HG03521 (cell line): ENCODE measurements at regions not wholly inside any gene's neighbourhood (a gene's known extent, or its start where the extent isn't known, plus 50 kb on each side); places are given as distances from the start of the nearest gene placed in this dataset.

ENCODE experiments used
- ATAC-seq: cut with Tn5 transposase; IDR thresholded peaks from one replicate; pipeline ENCODE4 v1.9.1; 2021; ENCODE audit warnings: mild to moderate bottlenecking, moderate library complexity; ENCODE audit not compliant: unreplicated experiment

GRCh38 chr11:23022854-23023253 is 162.6 kb upstream of the CCDC179 start:
- ATAC-seq = no peak

DNA sequence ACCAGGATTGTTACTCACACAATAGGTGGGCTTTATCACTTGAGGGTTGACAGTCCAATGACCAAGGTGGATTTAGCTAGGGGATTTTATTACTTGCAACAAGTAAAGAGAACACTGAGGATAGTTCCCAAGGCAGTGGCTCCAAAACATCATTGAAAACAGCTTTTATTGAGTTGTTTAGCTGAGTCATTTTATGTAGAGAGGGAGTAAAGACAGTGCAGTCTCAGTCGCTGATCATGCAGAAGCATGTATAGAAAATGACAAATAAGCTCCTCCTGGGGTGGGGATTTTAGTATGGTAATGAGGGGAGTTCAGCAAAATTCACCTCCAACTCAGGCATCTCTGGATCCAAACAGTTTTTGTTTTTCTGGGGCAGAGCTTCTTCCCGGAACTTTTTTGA is 163.0 kb upstream of the CCDC179 start:
- ATAC-seq = no peak

DNA sequence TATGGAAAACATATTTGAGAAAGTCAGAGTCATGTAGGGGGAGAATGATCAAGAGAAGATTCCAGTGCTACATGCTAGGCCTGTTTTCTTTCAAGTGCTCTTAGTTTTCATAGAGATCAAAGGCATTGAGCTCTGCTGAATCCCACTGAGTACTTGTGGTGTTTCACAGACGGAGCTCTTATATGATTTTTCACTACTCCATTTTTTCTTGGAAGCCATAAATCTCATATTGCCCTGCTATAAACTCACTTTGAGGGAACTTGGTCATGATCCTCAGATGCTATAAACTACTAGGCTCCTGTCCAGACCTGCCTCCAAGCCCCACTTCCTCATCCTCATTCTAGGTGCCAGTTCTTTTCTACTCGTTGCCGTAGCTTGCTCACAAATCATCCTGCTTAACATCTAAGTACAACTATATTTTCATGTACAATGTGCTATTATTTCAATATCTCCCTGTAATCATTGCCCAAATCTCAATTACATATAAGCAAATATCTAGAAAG is 180.8 kb upstream of the CCDC179 start:
- no peak for ATAC-seq

DNA sequence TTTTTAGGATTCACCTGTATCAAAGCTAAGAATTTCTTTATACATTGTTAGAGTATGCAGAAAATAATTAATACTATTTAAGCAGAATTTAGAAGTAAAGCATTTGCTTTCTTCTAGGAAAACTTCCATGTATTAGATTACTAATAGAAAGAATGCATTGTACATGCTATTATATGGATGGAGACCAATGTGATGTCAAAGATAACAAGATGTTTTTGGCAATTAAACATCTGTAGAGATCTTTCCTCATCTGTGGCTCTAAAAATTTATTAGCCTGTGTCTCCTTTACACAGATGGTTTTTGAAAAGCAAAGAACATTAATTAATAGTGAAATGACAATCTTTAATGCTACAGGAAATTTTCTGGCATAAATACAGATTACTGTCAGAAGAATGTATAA is 198.4 kb upstream of the CCDC179 start:
- ATAC-seq = no peak

- ATAC-seq = no peak
Observed at GRCh38 chr11:23063276-23063675, 203.0 kb upstream of the CCDC179 start.

DNA sequence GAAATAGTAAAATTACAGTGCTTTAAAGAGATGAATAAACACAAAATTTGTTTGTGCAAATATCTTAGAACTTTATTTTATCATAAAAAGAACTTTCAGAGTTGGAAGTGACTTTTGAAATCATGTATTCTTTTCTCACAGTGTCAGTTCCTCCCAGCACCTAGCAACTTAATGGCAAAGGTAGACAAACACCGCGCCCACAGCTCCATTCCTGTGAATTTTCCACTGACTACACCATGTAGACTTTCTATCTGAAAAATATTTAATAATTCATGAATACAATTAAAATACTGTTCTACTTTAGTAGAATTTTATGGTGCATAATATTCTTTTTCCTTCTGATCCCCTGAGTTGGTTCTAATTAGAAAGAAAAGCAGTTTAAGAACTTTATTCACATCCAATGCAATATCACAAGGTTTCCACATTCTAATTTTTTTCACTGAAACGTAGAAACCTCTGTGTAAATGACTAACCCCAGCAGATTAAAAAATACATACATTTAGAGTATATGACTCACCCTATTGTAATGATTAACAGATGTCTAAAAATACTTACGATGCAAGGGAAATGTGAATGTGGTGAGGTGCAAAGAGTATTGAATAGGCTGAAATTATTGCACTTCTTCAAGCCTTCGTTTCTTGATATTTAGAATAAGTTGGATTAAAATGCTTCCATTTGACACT is 218.2 kb upstream of the CCDC179 start:
- ATAC-seq = peak; percentile 73

DNA sequence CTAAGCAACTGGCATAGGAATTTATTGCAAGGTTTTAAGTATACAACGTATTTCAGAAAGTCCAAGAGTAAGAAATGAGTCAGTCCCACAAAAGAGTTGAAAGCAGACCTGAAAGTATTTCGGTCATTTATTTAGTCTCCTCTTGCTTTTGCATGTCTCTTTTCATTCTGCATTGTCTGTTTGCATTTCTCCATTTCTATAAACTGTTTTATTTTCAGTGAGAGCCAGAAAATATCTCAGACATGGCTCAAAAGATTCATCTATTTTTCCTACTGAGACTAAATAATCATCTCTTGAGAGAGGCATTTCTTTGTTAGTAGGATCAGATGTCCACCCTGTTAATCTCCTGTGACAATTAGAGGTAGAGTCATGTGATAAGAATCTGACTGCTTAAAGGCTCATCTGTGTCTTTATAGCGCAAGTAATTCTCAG is 219.1 kb upstream of the CCDC179 start:
- ATAC-seq = peak; percentile 60

DNA sequence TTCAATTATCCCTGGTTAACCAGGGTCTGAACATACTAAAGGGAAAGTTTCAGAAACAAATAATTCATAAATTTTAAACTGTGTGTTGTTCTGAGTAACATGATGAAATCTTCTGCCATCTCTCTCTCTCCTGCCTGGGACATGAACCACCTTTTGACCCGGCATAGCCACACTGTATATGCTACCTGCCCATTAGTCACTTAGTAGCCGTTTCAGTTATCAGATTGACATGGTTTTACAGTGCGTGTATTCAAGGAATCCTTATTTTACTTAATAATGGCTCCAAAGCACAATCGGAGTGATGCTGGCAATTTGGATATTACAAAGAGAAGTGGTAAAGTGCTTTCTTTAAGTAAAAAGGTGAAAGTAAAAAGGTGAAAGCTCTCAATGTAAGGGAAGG is 227.1 kb upstream of the CCDC179 start:
- ATAC-seq = no peak

DNA sequence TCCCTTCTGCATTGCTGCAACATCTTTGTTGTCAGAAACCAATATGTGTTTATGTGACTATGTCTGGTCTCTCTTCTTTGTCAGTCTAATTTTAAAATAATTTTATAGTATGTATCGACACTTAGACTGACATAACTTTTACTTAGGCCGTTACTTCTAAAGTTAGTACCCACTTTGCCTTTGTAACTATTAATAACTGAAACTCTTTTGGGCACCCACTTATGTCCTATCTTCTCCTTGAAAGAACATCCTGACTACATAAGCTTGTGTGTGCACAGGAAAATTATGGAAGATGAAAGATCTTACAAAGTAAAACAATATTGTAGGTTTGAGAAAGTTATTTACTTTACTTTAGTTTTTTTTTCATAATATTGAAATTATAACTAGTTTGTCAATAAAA is 230.4 kb upstream of the CCDC179 start:
- ATAC-seq = no peak

GRCh38 chr11:23095650-23096189 is 235.4 kb upstream of the CCDC179 start:
- no peak for ATAC-seq

DNA sequence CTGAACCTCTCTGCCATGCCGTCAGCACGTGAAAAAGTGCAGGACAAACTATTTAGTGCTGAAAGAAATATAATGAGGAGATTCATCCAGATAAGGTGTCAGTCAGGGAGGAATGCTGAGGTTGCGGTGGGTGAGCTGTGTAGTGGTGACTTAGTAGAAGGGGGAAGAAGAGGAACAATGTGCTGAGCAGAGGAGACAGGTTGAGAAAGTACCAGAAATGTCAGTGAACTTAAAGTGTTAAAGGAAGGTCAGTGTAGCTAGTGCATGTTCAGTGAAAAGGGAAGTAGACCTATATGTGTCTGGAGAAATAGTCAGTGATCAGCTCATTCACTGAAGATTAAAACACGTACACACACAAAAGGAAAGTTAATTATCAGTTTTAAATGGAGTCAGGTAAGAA is 237.6 kb upstream of the CCDC179 start:
- ATAC-seq = no peak

DNA sequence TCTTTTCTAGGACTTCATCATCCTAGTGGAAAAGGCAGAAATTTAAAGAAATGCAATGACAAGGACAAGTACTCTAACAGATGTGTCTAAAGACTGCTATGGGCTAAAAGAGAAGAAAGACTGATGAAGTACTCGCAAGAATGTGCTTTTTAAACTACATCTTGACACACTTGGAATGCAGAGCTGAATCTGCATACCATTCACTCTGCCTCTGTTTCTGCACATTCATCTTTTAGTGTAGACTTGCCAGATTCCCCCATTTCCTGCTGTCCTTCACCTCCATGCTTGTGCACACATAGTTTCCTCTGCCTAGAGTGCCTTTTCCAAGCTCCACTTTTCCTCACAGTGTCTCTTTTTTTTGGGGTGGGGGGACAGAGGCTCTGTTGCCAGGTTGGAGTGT is 239.0 kb upstream of the CCDC179 start:
- no peak for ATAC-seq

DNA sequence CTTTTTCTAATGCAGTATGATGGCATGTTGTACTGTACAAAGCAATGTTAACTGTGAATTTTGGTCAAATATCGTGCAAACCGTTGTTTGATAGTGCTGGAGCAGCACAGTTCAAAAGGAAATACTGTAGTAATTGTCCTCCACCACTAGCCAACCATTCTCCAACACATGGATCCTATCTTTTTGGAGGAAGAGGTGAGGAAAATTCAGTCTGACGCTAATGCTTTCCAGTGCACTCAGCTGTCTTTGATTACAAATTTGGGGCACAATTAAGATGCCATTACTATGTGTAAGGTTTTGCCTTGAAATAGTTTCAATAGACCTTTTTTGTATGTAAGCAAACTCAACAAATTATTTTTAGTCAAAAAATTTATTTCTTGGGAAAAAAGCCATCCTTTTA is 240.5 kb upstream of the CCDC179 start:
- no peak for ATAC-seq

DNA sequence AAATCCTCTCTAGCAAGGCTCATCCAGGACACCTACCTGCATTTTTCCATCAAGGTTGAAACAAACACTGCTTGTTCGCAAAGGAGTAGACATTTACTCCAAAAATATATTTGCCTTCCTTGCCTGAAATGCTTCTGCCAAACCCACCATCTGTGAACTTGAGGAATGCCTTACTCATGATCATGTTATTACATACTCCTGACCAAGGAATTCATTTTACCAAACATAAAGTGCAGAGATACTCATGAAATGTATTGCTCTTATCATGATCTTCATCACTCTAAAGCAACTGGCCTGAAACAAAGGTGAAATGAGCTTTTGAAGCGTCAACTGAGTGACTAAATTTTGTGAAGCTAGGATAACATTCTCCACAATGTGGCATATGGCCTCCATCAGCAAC is 243.1 kb upstream of the CCDC179 start:
- ATAC-seq = no peak

GRCh38 chr11:23111527-23111926 is 251.3 kb upstream of the CCDC179 start:
- no peak for ATAC-seq

GRCh38 chr11:23112390-23112789 is 252.1 kb upstream of the CCDC179 start:
- no peak for ATAC-seq

DNA sequence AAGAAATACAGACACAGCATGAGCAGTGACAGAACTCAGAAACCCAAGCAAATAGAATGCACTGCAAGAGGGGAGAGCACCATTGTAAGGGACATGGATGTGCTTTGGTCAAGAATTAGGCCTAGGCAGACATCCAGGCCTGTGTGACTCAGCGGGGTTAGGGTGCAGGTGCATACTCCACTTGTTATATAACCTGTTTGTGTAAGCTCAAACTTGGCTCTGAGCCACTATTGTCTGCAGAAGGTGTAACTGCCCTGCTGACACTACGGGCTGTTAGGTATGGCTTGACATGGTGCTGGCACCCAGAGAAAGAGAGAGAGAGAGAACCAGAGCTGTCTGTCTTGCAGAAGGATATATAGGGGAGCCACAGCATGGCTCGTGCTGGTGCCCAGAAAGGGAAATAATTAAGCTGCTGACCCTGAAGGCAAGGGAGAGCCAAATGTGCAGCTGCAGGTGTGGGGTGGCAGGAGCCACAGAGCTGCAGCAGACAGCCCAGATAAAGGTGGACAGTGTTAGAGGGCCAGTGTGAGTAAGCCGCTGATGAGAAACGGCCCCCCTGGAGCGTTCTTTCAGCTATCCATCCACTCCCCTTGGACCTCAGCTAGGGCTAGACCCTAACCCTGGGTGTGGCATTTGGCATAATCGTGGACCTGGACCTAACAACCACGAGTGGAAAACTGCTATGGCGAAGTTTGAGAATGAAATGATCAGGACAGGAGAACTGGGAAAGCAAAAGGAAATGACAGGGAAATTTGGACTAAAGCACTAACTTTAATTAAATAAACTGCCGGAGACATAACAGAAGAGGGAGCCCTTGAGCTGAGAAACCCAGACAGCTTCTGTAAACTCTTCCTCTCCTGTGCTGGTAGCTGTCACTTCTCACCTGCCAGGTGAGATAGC is 253.0 kb upstream of the CCDC179 start:
- peak; percentile 54 for ATAC-seq

DNA sequence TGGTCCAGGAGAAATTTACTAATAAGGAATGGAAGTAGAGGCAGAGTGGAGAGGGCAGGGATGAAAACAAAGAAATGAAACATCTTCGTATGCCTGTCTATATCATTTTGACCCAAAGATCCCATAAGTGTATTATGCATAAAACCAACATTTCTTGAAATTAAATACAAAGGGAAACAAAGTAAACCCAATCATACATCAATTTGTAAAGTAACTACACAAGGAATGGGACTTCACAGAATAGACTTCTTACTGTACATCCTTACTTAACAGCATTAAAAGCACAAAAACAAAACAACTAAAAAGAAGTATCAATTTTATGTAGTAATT is 253.6 kb upstream of the CCDC179 start:
- ATAC-seq = no peak

- no peak for ATAC-seq
Observed at GRCh38 chr11:23123753-23124152, 263.5 kb upstream of the CCDC179 start.

DNA sequence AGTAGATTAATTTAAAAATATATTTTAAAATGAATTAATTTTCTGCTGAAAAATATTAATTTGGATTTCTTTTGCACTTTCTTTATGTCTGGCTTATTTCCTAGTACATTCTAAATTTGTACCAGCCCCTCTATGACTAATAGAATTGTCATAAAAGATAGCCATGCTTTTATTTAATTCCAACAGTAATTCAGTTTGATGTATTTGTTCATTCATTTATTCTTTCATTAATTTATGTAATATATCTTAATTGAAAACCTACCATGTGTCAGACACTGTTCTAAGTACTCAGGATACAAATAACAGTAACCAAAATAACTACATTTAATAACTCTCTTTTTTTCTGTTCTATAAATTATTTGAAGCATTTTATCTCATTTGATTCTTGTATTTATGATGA is 264.0 kb upstream of the CCDC179 start:
- ATAC-seq = no peak

DNA sequence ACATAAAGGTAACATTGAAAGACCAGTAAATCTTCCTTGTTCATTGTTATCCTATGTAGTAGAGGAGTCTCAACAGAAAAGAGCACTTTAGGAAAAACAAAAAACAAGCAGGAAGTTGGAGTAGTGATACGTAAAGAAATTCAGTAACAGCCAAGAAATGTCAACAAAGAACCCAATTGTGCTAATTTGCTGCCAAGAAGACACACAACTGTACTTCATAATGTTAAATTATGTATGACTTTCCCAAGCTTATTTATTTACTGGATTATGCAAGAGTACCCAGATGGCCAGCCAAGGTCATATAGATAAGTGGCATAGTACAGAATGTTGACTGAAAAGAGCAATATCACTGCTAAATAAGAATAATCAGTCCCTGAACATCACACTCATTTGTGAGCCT is 264.7 kb upstream of the CCDC179 start:
- no peak for ATAC-seq

GRCh38 chr11:23127706-23128105 is 267.4 kb upstream of the CCDC179 start:
- ATAC-seq = no peak
